Trophoblast cell (in vitro differentiated cells and primary cell): ENCODE measurements at regions not wholly inside any gene's neighbourhood (a gene's known extent, or its start where the extent isn't known, plus 50 kb on each side); places are given as distances from the start of the nearest gene placed in this dataset.

ENCODE experiments used
- DNase-seq, 2 donors: peaks; one replicate each; pipeline ENCODE4 v3.0.0-alpha.2; 2016
- H2AFZ ChIP-seq: 2 replicates; pipeline ENCODE4 v1.6.1; 2013; ENCODE audit warnings: low read length, moderate library complexity, mild to moderate bottlenecking; ENCODE audit not compliant: insufficient read depth, poor library complexity
- H2AK5ac ChIP-seq: 2 replicates; pipeline ENCODE4 v1.6.1; 2013; ENCODE audit warnings: mild to moderate bottlenecking, low read length
- H2BK120ac ChIP-seq: 2 replicates; pipeline ENCODE4 v1.6.1; 2013; ENCODE audit warnings: low read length, mild to moderate bottlenecking, moderate library complexity; ENCODE audit not compliant: insufficient read depth, poor library complexity
- H2BK12ac ChIP-seq: 2 replicates; pipeline ENCODE4 v1.6.1; 2013; ENCODE audit warnings: mild to moderate bottlenecking, low read length, moderate library complexity
- H2BK5ac ChIP-seq: 2 replicates; pipeline ENCODE4 v1.6.1; 2013; ENCODE audit warnings: low read length, low read depth, moderate library complexity, mild to moderate bottlenecking; ENCODE audit not compliant: poor library complexity
- H3K14ac ChIP-seq: 2 replicates; pipeline ENCODE4 v1.6.1; 2013; ENCODE audit warnings: mild to moderate bottlenecking, low read length
- H3K18ac ChIP-seq: 2 replicates; pipeline ENCODE4 v1.6.1; 2013; ENCODE audit warnings: mild to moderate bottlenecking, low read length
- H3K23ac ChIP-seq: 2 replicates; pipeline ENCODE4 v1.6.1; 2013; ENCODE audit warnings: low read length
- H3K27ac ChIP-seq: 2 replicates; pipeline ENCODE4 v1.5.1; 2013; ENCODE audit warnings: low read depth, mild to moderate bottlenecking, inconsistent platforms, low read length, moderate library complexity
- H3K27me3 ChIP-seq: 2 replicates; pipeline ENCODE4 v1.6.1; 2013; ENCODE audit warnings: inconsistent platforms, mild to moderate bottlenecking, low read length, moderate library complexity; ENCODE audit not compliant: insufficient read depth
- H3K36me3 ChIP-seq, 2 experiments: 1 replicate in 1 of 2; 2 replicates in 1 of 2; pipeline ENCODE4 v1.6.1; 2013; ENCODE audit warnings: low read length in 2 of 2, mild to moderate bottlenecking in 2 of 2, moderate library complexity in 1 of 2; ENCODE audit not compliant: insufficient read depth in 2 of 2, control insufficient read depth in 1 of 2
- H3K4ac ChIP-seq: 2 replicates; pipeline ENCODE4 v1.6.1; 2013; ENCODE audit warnings: low read depth, mild to moderate bottlenecking, low read length, moderate library complexity
- H3K4me1 ChIP-seq, 2 experiments: 1 replicate in 1 of 2; 2 replicates in 1 of 2; pipeline ENCODE4 v1.6.1; 2013; ENCODE audit warnings: low read length in 2 of 2, mild to moderate bottlenecking in 2 of 2, moderate library complexity in 1 of 2; ENCODE audit not compliant: insufficient read depth in 2 of 2, control insufficient read depth in 1 of 2
- H3K4me2 ChIP-seq: 2 replicates; pipeline ENCODE4 v1.6.1; 2013; ENCODE audit warnings: inconsistent platforms, mild to moderate bottlenecking, low read length, moderate library complexity
- H3K4me3 ChIP-seq: 2 replicates; pipeline ENCODE4 v1.5.1; 2013; ENCODE audit warnings: mild to moderate bottlenecking, low read depth, low read length, inconsistent platforms
- H3K79me1 ChIP-seq: one replicate; pipeline ENCODE4 v1.6.1; 2013; ENCODE audit warnings: low read length
- H3K79me2 ChIP-seq: 2 replicates; pipeline ENCODE4 v1.6.1; 2013; ENCODE audit warnings: low read length, mild to moderate bottlenecking; ENCODE audit not compliant: control insufficient read depth, insufficient read depth, poor library complexity
- H3K9ac ChIP-seq: 2 replicates; pipeline ENCODE4 v1.6.1; 2013; ENCODE audit warnings: mild to moderate bottlenecking, low read length
- H3K9me3 ChIP-seq: 2 replicates; pipeline ENCODE4 v1.6.1; 2013; ENCODE audit warnings: low read depth, mild to moderate bottlenecking, control low read depth, inconsistent platforms, low read length; ENCODE audit not compliant: insufficient read depth
- H4K12ac ChIP-seq: 2 replicates; pipeline ENCODE4 v1.6.1; 2013; ENCODE audit warnings: low read depth, mild to moderate bottlenecking, low read length, moderate library complexity
- H4K8ac ChIP-seq: 2 replicates; pipeline ENCODE4 v1.6.1; 2013; ENCODE audit warnings: low read depth, mild to moderate bottlenecking, low read length, moderate library complexity
- H4K91ac ChIP-seq: one replicate; pipeline ENCODE4 v1.6.1; 2013; ENCODE audit warnings: low read depth, mild to moderate bottlenecking, low read length, moderate library complexity
- WGBS: extraction: QIAGEN DNeasy Blood & Tissue Kit; methylation state at CpG from one replicate; pipeline ENCODE4 v1.1.7; 2013; ENCODE audit warnings: missing lambda C conversion rate; ENCODE audit not compliant: insufficient read length, insufficient coverage; ENCODE audit errors: extremely low coverage; 5-methylcytosine and 5-hydroxymethylcytosine counted together

DNA sequence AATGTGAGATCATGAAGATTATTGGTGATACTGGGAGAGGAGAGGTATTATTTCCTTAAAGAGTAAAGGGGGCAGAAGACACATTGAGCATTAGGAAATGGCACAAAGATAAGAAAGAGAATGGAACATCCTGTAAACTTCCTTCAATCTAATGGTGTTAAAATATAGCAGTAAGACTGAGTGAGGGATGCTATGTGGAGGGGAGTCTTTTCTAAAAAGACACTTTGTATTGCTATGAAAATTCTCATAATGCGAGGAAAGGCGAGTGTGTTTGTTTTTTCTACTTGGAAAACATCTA lies 405.2 kb downstream of the ARL4A start:
- WGBS: no CpG with 5 or more reads among the region's 2 CpGs
- Histone ChIP-seq H4K91ac (no peak overlapping the region), H3K9ac (no peak overlapping the region)

DNA sequence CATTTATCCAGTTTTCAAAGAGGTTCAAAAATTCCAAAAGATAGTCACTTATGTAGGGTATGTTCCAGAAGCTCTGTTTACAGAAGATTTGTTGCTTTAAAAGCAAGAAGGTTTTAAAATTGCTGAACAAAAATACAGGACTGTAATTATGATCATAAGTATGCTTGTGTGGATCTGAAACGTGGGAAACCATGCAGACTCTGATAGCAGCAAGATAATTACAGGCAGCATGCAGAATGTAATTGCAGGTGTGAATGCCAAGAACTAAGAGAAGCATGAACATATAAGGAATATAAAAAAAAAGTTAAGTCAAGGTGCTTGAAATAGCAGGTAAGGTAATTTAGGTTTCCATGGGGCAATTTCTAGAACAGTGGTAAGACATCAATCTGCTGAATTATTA lies 405.7 kb downstream of the ARL4A start:
- Histone ChIP-seq H4K12ac (no peak overlapping the region), H3K4me3 (no peak overlapping the region), H3K18ac (no peak overlapping the region), H4K8ac (no peak overlapping the region), H3K79me1 (no peaks in the 10 kb centered on the region), H2BK5ac (no peak overlapping the region), H3K27ac (no peak overlapping the region), H2BK12ac (no peak overlapping the region), H3K27me3 (no peaks in the 10 kb centered on the region), H2AFZ (no peak overlapping the region), H3K79me2 (no peaks in the 10 kb centered on the region), H3K4ac (no peak overlapping the region), H3K4me1 (no peaks in the 10 kb centered on the region), H2BK120ac (no peak overlapping the region), H3K9ac (no peak overlapping the region), H3K14ac (no peak overlapping the region), H3K23ac (no peak overlapping the region), H2AK5ac (no peak overlapping the region), H3K36me3 (no peaks in the 10 kb centered on the region), H3K9me3 (no peaks in the 10 kb centered on the region), H3K4me2 (no peak overlapping the region), H4K91ac (no peak overlapping the region)
- WGBS: no CpG with 5 or more reads among the region's 1 CpG
- DNase-seq: no peak

More for the DNA sequence above, 405.2 kb downstream of the ARL4A start:
- no peaks in the 10 kb centered on the region for H3K27me3 ChIP-seq
- no peaks in the 10 kb centered on the region for H3K9me3 ChIP-seq
- no peak overlapping the region for H3K27ac ChIP-seq
- H3K4me3 ChIP-seq: no peak overlapping the region
- DNase-seq: no peak
- H2AK5ac ChIP-seq: no peak overlapping the region
- H3K4me1 ChIP-seq: no peaks in the 10 kb centered on the region
- no peak overlapping the region for H3K4me2 ChIP-seq
- no peaks in the 10 kb centered on the region for H3K36me3 ChIP-seq
- H2BK12ac ChIP-seq: no peak overlapping the region
- no peaks in the 10 kb centered on the region for H3K79me2 ChIP-seq
- H2AFZ ChIP-seq: no peak overlapping the region
- no peak overlapping the region for H4K8ac ChIP-seq
- no peak overlapping the region for H3K18ac ChIP-seq
- H2BK120ac ChIP-seq: no peak overlapping the region
- no peak overlapping the region for H3K14ac ChIP-seq
- H3K79me1 ChIP-seq: no peaks in the 10 kb centered on the region
- H3K23ac ChIP-seq: no peak overlapping the region
- no peak overlapping the region for H4K12ac ChIP-seq
- H3K4ac ChIP-seq: no peak overlapping the region
- no peak overlapping the region for H2BK5ac ChIP-seq

DNA sequence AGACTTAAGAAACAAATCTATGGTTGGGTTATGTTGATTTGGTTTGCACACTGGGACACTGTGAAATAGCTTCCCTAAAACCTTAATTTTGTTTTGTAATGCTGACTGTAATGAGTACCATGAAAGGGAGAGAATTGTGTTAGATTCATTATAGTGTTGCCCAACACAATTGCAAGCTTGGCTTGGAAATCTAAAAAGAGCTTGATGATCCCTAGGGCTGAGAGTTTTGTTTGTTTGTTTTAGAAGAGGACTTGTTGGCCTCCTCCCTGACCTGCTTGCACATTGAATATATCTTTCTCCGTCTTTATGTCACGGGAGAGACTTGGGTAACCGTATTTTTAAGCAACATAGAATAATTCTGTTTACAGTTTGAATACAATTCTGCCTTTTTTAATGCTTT lies 410.1 kb downstream of the ARL4A start:
- Histone ChIP-seq H4K8ac (no peak overlapping the region), H3K9me3 (no peaks in the 10 kb centered on the region), H4K12ac (no peak overlapping the region), H2BK5ac (no peak overlapping the region), H3K23ac (no peak overlapping the region), H3K36me3 (no peaks in the 10 kb centered on the region), H3K4ac (no peak overlapping the region), H2BK120ac (no peak overlapping the region), H2BK12ac (no peak overlapping the region), H3K9ac (no peak overlapping the region), H3K4me2 (no peak overlapping the region), H3K27me3 (no peaks in the 10 kb centered on the region), H3K4me3 (no peak overlapping the region), H2AK5ac (no peak overlapping the region), H4K91ac (no peak overlapping the region), H3K14ac (no peak overlapping the region), H2AFZ (no peak overlapping the region), H3K4me1 (no peaks in the 10 kb centered on the region), H3K79me1 (no peaks in the 10 kb centered on the region), H3K18ac (no peak overlapping the region), H3K27ac (no peak overlapping the region), H3K79me2 (no peaks in the 10 kb centered on the region)
- WGBS: no CpG with 5 or more reads among the region's 3 CpGs
- DNase-seq: no peak

DNA sequence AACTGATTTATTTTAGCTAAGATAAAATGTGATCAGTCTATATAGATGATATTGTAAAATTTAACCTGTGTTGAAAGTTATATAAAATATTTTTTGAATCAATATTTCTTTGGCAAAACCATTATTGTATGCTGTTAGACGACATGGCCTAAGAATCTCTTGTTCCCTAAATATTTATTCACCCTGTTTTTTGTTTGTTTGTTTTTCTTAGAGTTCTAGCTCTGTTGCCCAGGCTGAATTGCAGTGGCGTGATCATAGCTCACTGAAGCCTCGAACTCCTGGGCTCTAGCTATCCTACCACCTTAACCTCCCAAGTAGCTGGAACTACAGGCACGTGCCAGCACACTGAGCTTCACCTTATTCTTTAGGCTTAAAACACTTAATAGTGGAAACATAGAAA lies 410.7 kb downstream of the ARL4A start:
- no peak overlapping the region for H2AFZ ChIP-seq
- H3K23ac ChIP-seq: no peak overlapping the region
- no peak overlapping the region for H3K4ac ChIP-seq
- no peak overlapping the region for H3K4me3 ChIP-seq
- H2AK5ac ChIP-seq: no peak overlapping the region
- H2BK120ac ChIP-seq: no peak overlapping the region
- DNase-seq: no peak
- H4K12ac ChIP-seq: no peak overlapping the region
- H3K27me3 ChIP-seq: no peaks in the 10 kb centered on the region
- H3K9me3 ChIP-seq: no peaks in the 10 kb centered on the region
- no peak overlapping the region for H2BK12ac ChIP-seq
- H3K36me3 ChIP-seq: no peaks in the 10 kb centered on the region
- H2BK5ac ChIP-seq: no peak overlapping the region
- H3K79me1 ChIP-seq: no peaks in the 10 kb centered on the region
- H3K4me1 ChIP-seq: no peaks in the 10 kb centered on the region
- no peak overlapping the region for H4K91ac ChIP-seq
- no peak overlapping the region for H3K9ac ChIP-seq
- H3K27ac ChIP-seq: no peak overlapping the region
- no CpG with 5 or more reads among the region's 4 CpGs for WGBS
- H4K8ac ChIP-seq: no peak overlapping the region
- no peaks in the 10 kb centered on the region for H3K79me2 ChIP-seq
- H3K14ac ChIP-seq: no peak overlapping the region
- no peak overlapping the region for H3K4me2 ChIP-seq
- H3K18ac ChIP-seq: no peak overlapping the region
